ENCODE measurements at regions not wholly inside any gene's neighbourhood (a gene's known extent, or its start where the extent isn't known, plus 50 kb on each side); places are given as distances from the start of the nearest gene placed in this dataset.

- Histone ChIP-seq H3K9me2 (replicated peaks; ENCODE audit: low read length) (no peaks in the 10 kb centered on the region), H3K27me3 (ENCODE audit: low read length) (0 out of 2 replicates have a peak, but pooled peaks cover 5% of the 10 kb centered on the region), H4K20me1 (ENCODE audit: low read length) (no peaks in the 10 kb centered on the region), H3K27ac (ENCODE audit: low read length) (no peak overlapping the region), H3K79me2 (ENCODE audit: low read length) (no peaks in the 10 kb centered on the region), H3K9me3 (ENCODE audit: low read length) (no peaks in the 10 kb centered on the region), H3K4me3 (ENCODE audit: low read length) (no peak overlapping the region), H3K9ac (ENCODE audit: low read length) (no peak overlapping the region), H3K4me2 (ENCODE audit: low read length) (no peak overlapping the region), H3K36me3 (ENCODE audit: low read depth, low read length) (no peaks in the 10 kb centered on the region), H3K4me1 (ENCODE audit: insufficient read depth, low read length) (peaks cover 7% of the 10 kb centered on the region), H3F3A (ENCODE audit: low read length, unreplicated experiment) (no peaks in the 10 kb centered on the region), H2AFZ (ENCODE audit: low read length) (no peak overlapping the region)
- ChIA-PET POLR2A (ENCODE audit: unreplicated experiment) (interaction anchor here (0.7 kb wide), 1 partner anchor 150 kb away, joined by 4 read pairs; no protein-coding TSS in a partner anchor), CTCF (no interaction called here)
- ATAC-seq (no peak), DNase-seq (no peak)
- TF ChIP-seq EZH2phosphoT487 (IDR thresholded peaks at IDR 0.05; ENCODE audit: borderline replicate concordance, low read length): no peak
- intact Hi-C loops (cut with micrococcal nuclease): no loop called here
- BruUV-seq (replicated peaks): no TSS peak
Observed at GRCh38 chr6:2471472-2471871, 226.1 kb upstream of the GMDS start.

- Histone ChIP-seq H4K20me1 (ENCODE audit: low read length) (no peaks in the 10 kb centered on the region), H3K9me2 (replicated peaks; ENCODE audit: low read length) (no peaks in the 10 kb centered on the region), H3K27me3 (ENCODE audit: low read length) (0 out of 2 replicates have a peak, but pooled peaks cover 5% of the 10 kb centered on the region), H3K9me3 (ENCODE audit: low read length) (no peaks in the 10 kb centered on the region), H3K79me2 (ENCODE audit: low read length) (no peaks in the 10 kb centered on the region), H3K9ac (ENCODE audit: low read length) (no peak overlapping the region), H3K4me1 (ENCODE audit: insufficient read depth, low read length) (no peaks in the 10 kb centered on the region), H2AFZ (ENCODE audit: low read length) (no peak overlapping the region), H3K4me3 (ENCODE audit: low read length) (no peak overlapping the region), H3K4me2 (ENCODE audit: low read length) (no peak overlapping the region), H3K27ac (ENCODE audit: low read length) (no peak overlapping the region), H3F3A (ENCODE audit: low read length, unreplicated experiment) (no peaks in the 10 kb centered on the region), H3K36me3 (ENCODE audit: low read depth, low read length) (no peaks in the 10 kb centered on the region)
- ATAC-seq (no peak), DNase-seq (no peak)
- no TSS peak for BruUV-seq (replicated peaks)
- ChIA-PET CTCF (no interaction called here), POLR2A (ENCODE audit: unreplicated experiment) (no interaction called here)
- TF ChIP-seq EZH2phosphoT487 (IDR thresholded peaks at IDR 0.05; ENCODE audit: borderline replicate concordance, low read length): no peak
- no peak for TF ChIP-seq EZH2 (IDR thresholded peaks at IDR 0.05; ENCODE audit: low read length, unreplicated experiment)
- TF ChIP-seq CTCF (conservative IDR thresholded peaks at IDR 0.05; ENCODE audit: low read depth, low read length): no peak
- intact Hi-C loops (cut with micrococcal nuclease): no loop called here
Observed at GRCh38 chr6:2469428-2469827, 224.0 kb upstream of the GMDS start.

- Histone ChIP-seq H3K9me3 (ENCODE audit: low read length) (no peaks in the 10 kb centered on the region), H4K20me1 (ENCODE audit: low read length) (no peaks in the 10 kb centered on the region), H3K4me2 (ENCODE audit: low read length) (no peak overlapping the region), H3K27me3 (ENCODE audit: low read length) (0 out of 2 replicates have a peak, but pooled peaks cover 5% of the 10 kb centered on the region), H3F3A (ENCODE audit: low read length, unreplicated experiment) (no peaks in the 10 kb centered on the region), H2AFZ (ENCODE audit: low read length) (no peak overlapping the region), H3K79me2 (ENCODE audit: low read length) (no peaks in the 10 kb centered on the region), H3K9me2 (replicated peaks; ENCODE audit: low read length) (no peaks in the 10 kb centered on the region), H3K4me3 (ENCODE audit: low read length) (no peak overlapping the region), H3K27ac (ENCODE audit: low read length) (no peak overlapping the region), H3K36me3 (ENCODE audit: low read depth, low read length) (no peaks in the 10 kb centered on the region), H3K4me1 (ENCODE audit: insufficient read depth, low read length) (no peaks in the 10 kb centered on the region), H3K9ac (ENCODE audit: low read length) (no peak overlapping the region)
- TF ChIP-seq CTCF (conservative IDR thresholded peaks at IDR 0.05; ENCODE audit: low read depth, low read length): no peak
- TF ChIP-seq EZH2 (IDR thresholded peaks at IDR 0.05; ENCODE audit: low read length, unreplicated experiment): no peak
- no peak for TF ChIP-seq EZH2phosphoT487 (IDR thresholded peaks at IDR 0.05; ENCODE audit: borderline replicate concordance, low read length)
- ATAC-seq (no peak), DNase-seq (no peak)
- CTCF ChIA-PET: no interaction called here
- intact Hi-C loops (cut with micrococcal nuclease): no loop called here
- POLR2A ChIA-PET (ENCODE audit: unreplicated experiment): no interaction called here
- BruUV-seq (replicated peaks): no TSS peak
Observed at GRCh38 chr6:2468601-2468955, 223.2 kb upstream of the GMDS start.

All from PC-3 (cell line).